Naive thymus-derived CD8-positive, alpha-beta T cell (primary cell): ENCODE measurements at regions not wholly inside any gene's neighbourhood (a gene's known extent, or its start where the extent isn't known, plus 50 kb on each side); places are given as distances from the start of the nearest gene placed in this dataset.

ENCODE experiments used
- ATAC-seq, 2 donors: fragments of 150-1000 bp; cut with Tn5 transposase in 1 of 2; sonication (Bioruptor Pico), chemical (Tn5 transposase) in 1 of 2; 1 replicate in 1 of 2; 2 replicates in 1 of 2; pipeline ENCODE4 v1.10.0; 2021; ENCODE audit warnings: mild to moderate bottlenecking in 2 of 2, moderate library complexity in 2 of 2
- POLR2A ChIA-PET: fragments of 350-600 bp; sonication (Branson Sonifier 250); formaldehyde crosslinking; loops from one replicate; lab custom pipeline; 2021; ENCODE audit warnings: antibody characterized with exemption; lab: Charles Lee
- DNase-seq, 10 donors: peaks; one replicate each; pipeline versions ENCODE4 v3.0.0 to v3.0.0-alpha.2; 2020 to 2022
- H3K27ac Mint-ChIP-seq, 10 donors: one replicate each; pipeline ENCODE4 v1.8.0; 2020 to 2022; ENCODE audit warnings: mild to moderate bottlenecking in 10 of 10, mixed read lengths in 10 of 10, moderate library complexity in 4 of 10, inconsistent platforms in 1 of 10
- H3K27me3 Mint-ChIP-seq, 5 donors: one replicate each; pipeline ENCODE4 v1.8.0; 2021 to 2022; ENCODE audit warnings: mixed read lengths in 5 of 5
- H3K36me3 Mint-ChIP-seq, 3 donors: one replicate each; pipeline ENCODE4 v1.8.0; 2020 to 2022; ENCODE audit warnings: mixed read lengths in 3 of 3, mild to moderate bottlenecking in 2 of 3, inconsistent platforms in 1 of 3
- H3K4me1 Mint-ChIP-seq, 4 donors: one replicate each; pipeline ENCODE4 v1.8.0; 2021 to 2022; ENCODE audit warnings: mixed read lengths in 4 of 4
- H3K4me3 Mint-ChIP-seq, 10 donors: one replicate each; pipeline ENCODE4 v1.8.0; 2020 to 2022; ENCODE audit warnings: mild to moderate bottlenecking in 10 of 10, mixed read lengths in 10 of 10, moderate library complexity in 6 of 10, inconsistent platforms in 1 of 10
- H3K9me3 Mint-ChIP-seq, 9 donors: one replicate each; pipeline ENCODE4 v1.8.0; 2020 to 2022; ENCODE audit warnings: mixed read lengths in 9 of 9, mild to moderate bottlenecking in 3 of 9, inconsistent platforms in 1 of 9, moderate library complexity in 1 of 9

GRCh38 chr15:97730315-97730714, 230.2 kb upstream of the ARRDC4 start:
- Mint-ChIP-seq H3K9me3 (peaks cover 0 to 4% (median 0%) of the 10 kb centered on the region in 9 donors), H3K36me3 (no peaks in the 10 kb centered on the region), H3K4me3 (no peak overlapping the region), H3K27me3 (peaks cover 0 to 11% (median 0%) of the 10 kb centered on the region in 5 donors), H3K4me1 (no peaks in the 10 kb centered on the region), H3K27ac (no peak overlapping the region)
- DNase-seq (no peak), ATAC-seq (no peak)
- POLR2A ChIA-PET: no interaction called here

- no peaks in the 10 kb centered on the region for H3K36me3 Mint-ChIP-seq
- no peaks in the 10 kb centered on the region for H3K4me1 Mint-ChIP-seq
- POLR2A ChIA-PET: no interaction called here
- peaks cover 0 to 4% (median 0%) of the 10 kb centered on the region in 9 donors for H3K9me3 Mint-ChIP-seq
- ATAC-seq: no peak
- H3K27ac Mint-ChIP-seq: no peak overlapping the region
- DNase-seq: no peak
- no peak overlapping the region for H3K4me3 Mint-ChIP-seq
- peaks cover 0 to 11% (median 2%) of the 10 kb centered on the region in 5 donors for H3K27me3 Mint-ChIP-seq
These were observed 228.6 kb upstream of the ARRDC4 start for GRCh38 chr15:97731859-97732258.

- Mint-ChIP-seq H3K36me3 (no peaks in the 10 kb centered on the region), H3K4me3 (no peak overlapping the region), H3K4me1 (no peaks in the 10 kb centered on the region), H3K27ac (no peak overlapping the region), H3K9me3 (peaks cover 0 to 4% (median 0%) of the 10 kb centered on the region in 9 donors), H3K27me3 (peaks cover 0 to 6% (median 0%) of the 10 kb centered on the region in 5 donors)
- POLR2A ChIA-PET: no interaction called here
- ATAC-seq (no peak), DNase-seq (no peak)
These were observed 227.1 kb upstream of the ARRDC4 start for GRCh38 chr15:97733373-97733772.

- Mint-ChIP-seq H3K9me3 (peaks cover 0 to 3% (median 0%) of the 10 kb centered on the region in 9 donors), H3K4me1 (no peaks in the 10 kb centered on the region), H3K27me3 (peaks cover 0 to 2% (median 0%) of the 10 kb centered on the region in 5 donors), H3K36me3 (no peaks in the 10 kb centered on the region), H3K27ac (no peak overlapping the region), H3K4me3 (no peak overlapping the region)
- DNase-seq (no peak), ATAC-seq (no peak)
- POLR2A ChIA-PET: no interaction called here
These were observed 223.8 kb upstream of the ARRDC4 start for GRCh38 chr15:97736748-97737147.

- Mint-ChIP-seq H3K27me3 (peaks cover 6 to 21% (median 10%) of the 10 kb centered on the region in 5 donors), H3K36me3 (no peaks in the 10 kb centered on the region), H3K27ac (no peak overlapping the region), H3K9me3 (peaks cover 0 to 4% (median 0%) of the 10 kb centered on the region in 9 donors), H3K4me1 (no peaks in the 10 kb centered on the region), H3K4me3 (no peak overlapping the region)
- DNase-seq: peak in 3 of 10 donors; percentile 1 to 13 (median 7)
- POLR2A ChIA-PET: no interaction called here
- no peak for ATAC-seq
These were observed 214.9 kb upstream of the ARRDC4 start for GRCh38 chr15:97745481-97746071.

- DNase-seq (no peak), ATAC-seq (no peak)
- no peak overlapping the region for H3K4me3 Mint-ChIP-seq
- peaks cover 9 to 34% (median 14%) of the 10 kb centered on the region in 5 donors for H3K27me3 Mint-ChIP-seq
- POLR2A ChIA-PET: no interaction called here
- H3K36me3 Mint-ChIP-seq: no peaks in the 10 kb centered on the region
- no peak overlapping the region for H3K27ac Mint-ChIP-seq
- no peaks in the 10 kb centered on the region for H3K4me1 Mint-ChIP-seq
- H3K9me3 Mint-ChIP-seq: peaks cover 0 to 4% (median 0%) of the 10 kb centered on the region in 9 donors
These were observed 213.2 kb upstream of the ARRDC4 start for GRCh38 chr15:97747342-97747741.

GRCh38 chr15:97748576-97748975, 211.9 kb upstream of the ARRDC4 start:
- POLR2A ChIA-PET: no interaction called here
- no peak for ATAC-seq

GRCh38 chr15:97750060-97750459, 210.4 kb upstream of the ARRDC4 start:
- no peak for DNase-seq
- no peaks in the 10 kb centered on the region for H3K4me1 Mint-ChIP-seq
- no peak for ATAC-seq
- H3K27ac Mint-ChIP-seq: no peak overlapping the region
- no peaks in the 10 kb centered on the region for H3K36me3 Mint-ChIP-seq
- peaks cover 9 to 34% (median 11%) of the 10 kb centered on the region in 5 donors for H3K27me3 Mint-ChIP-seq
- no peak overlapping the region for H3K4me3 Mint-ChIP-seq
- POLR2A ChIA-PET: no interaction called here
- no peaks in the 10 kb centered on the region for H3K9me3 Mint-ChIP-seq

More at GRCh38 chr15:97748576-97748975, 211.9 kb upstream of the ARRDC4 start:
- Mint-ChIP-seq H3K4me3 (no peak overlapping the region), H3K27me3 (peaks cover 9 to 34% (median 12%) of the 10 kb centered on the region in 5 donors), H3K36me3 (no peaks in the 10 kb centered on the region), H3K4me1 (no peaks in the 10 kb centered on the region), H3K9me3 (no peaks in the 10 kb centered on the region), H3K27ac (no peak overlapping the region)
- DNase-seq: no peak

GRCh38 chr15:97755726-97756125, 204.8 kb upstream of the ARRDC4 start:
- Mint-ChIP-seq H3K9me3 (no peaks in the 10 kb centered on the region), H3K27ac (no peak overlapping the region), H3K36me3 (no peaks in the 10 kb centered on the region), H3K27me3 (peaks cover 2 to 17% (median 7%) of the 10 kb centered on the region in 5 donors), H3K4me1 (no peaks in the 10 kb centered on the region), H3K4me3 (no peak overlapping the region)
- ATAC-seq: no peak
- POLR2A ChIA-PET: no interaction called here
- DNase-seq: no peak

- Mint-ChIP-seq H3K9me3 (no peaks in the 10 kb centered on the region), H3K4me3 (no peak overlapping the region), H3K36me3 (no peaks in the 10 kb centered on the region), H3K27me3 (peaks cover 2 to 11% (median 8%) of the 10 kb centered on the region in 5 donors), H3K27ac (no peak overlapping the region), H3K4me1 (no peaks in the 10 kb centered on the region)
- no peak for DNase-seq
- ATAC-seq: no peak
- POLR2A ChIA-PET: no interaction called here
These were observed 201.1 kb upstream of the ARRDC4 start for GRCh38 chr15:97759363-97759762.

- no peak overlapping the region for H3K4me3 Mint-ChIP-seq
These were observed 199.4 kb upstream of the ARRDC4 start for GRCh38 chr15:97761110-97761509.

GRCh38 chr15:97783240-97783639, 177.3 kb upstream of the ARRDC4 start:
- POLR2A ChIA-PET: no interaction called here
- H3K36me3 Mint-ChIP-seq: no peaks in the 10 kb centered on the region
- DNase-seq (no peak), ATAC-seq (no peak)
- no peak overlapping the region for H3K4me3 Mint-ChIP-seq
- no peaks in the 10 kb centered on the region for H3K4me1 Mint-ChIP-seq
- peaks cover 0 to 9% (median 0%) of the 10 kb centered on the region in 5 donors for H3K27me3 Mint-ChIP-seq
- H3K9me3 Mint-ChIP-seq: peaks cover 0 to 2% (median 0%) of the 10 kb centered on the region in 9 donors
- H3K27ac Mint-ChIP-seq: no peak overlapping the region

More at GRCh38 chr15:97761110-97761509, 199.4 kb upstream of the ARRDC4 start:
- Mint-ChIP-seq H3K36me3 (no peaks in the 10 kb centered on the region), H3K4me1 (no peaks in the 10 kb centered on the region), H3K27me3 (peaks cover 0 to 14% (median 10%) of the 10 kb centered on the region in 5 donors), H3K9me3 (no peaks in the 10 kb centered on the region), H3K27ac (no peak overlapping the region)
- ATAC-seq (no peak), DNase-seq (no peak)
- POLR2A ChIA-PET: no interaction called here

GRCh38 chr15:97786741-97787140, 173.8 kb upstream of the ARRDC4 start:
- no peak overlapping the region for H3K4me3 Mint-ChIP-seq
- H3K4me1 Mint-ChIP-seq: no peaks in the 10 kb centered on the region
- POLR2A ChIA-PET: no interaction called here
- peaks cover 0 to under 1% (median 0%) of the 10 kb centered on the region in 9 donors for H3K9me3 Mint-ChIP-seq
- ATAC-seq (no peak), DNase-seq (no peak)
- H3K27me3 Mint-ChIP-seq: peaks cover 0 to 21% (median 2%) of the 10 kb centered on the region in 5 donors
- H3K36me3 Mint-ChIP-seq: no peaks in the 10 kb centered on the region
- no peak overlapping the region for H3K27ac Mint-ChIP-seq

GRCh38 chr15:97790180-97790579, 170.3 kb upstream of the ARRDC4 start:
- H3K4me1 Mint-ChIP-seq: no peaks in the 10 kb centered on the region
- no peak overlapping the region for H3K27ac Mint-ChIP-seq
- DNase-seq: no peak
- peaks cover 0 to 4% (median 0%) of the 10 kb centered on the region in 9 donors for H3K9me3 Mint-ChIP-seq
- ATAC-seq: no peak
- no peaks in the 10 kb centered on the region for H3K36me3 Mint-ChIP-seq
- H3K27me3 Mint-ChIP-seq: peaks cover 0 to 25% (median 4%) of the 10 kb centered on the region in 5 donors
- no peak overlapping the region for H3K4me3 Mint-ChIP-seq
- POLR2A ChIA-PET: no interaction called here
